ENCODE measurements at regions not wholly inside any gene's neighbourhood (a gene's known extent, or its start where the extent isn't known, plus 50 kb on each side); places are given as distances from the start of the nearest gene placed in this dataset.

DNA sequence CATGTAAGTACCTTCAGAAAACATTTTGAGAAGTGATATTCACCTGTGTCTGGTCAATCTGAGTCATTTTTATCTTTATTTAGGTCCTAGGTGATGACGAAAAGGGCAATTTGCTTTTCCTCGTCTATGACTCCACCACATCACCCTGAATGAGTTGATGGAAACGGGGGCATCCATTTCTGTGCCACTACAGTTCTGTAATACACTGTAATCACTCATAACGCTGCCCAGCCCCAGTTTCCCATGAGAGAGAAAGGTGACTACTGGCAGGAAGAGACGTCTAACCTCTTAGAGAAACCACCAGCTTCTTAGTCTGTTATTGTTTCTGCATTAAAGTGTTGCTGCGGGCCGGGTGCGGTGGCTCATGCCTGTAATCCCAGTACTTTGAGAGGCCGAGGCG is 205.3 kb upstream of the MKLN1 start:
- TF ChIP-seq, protein P1, sequence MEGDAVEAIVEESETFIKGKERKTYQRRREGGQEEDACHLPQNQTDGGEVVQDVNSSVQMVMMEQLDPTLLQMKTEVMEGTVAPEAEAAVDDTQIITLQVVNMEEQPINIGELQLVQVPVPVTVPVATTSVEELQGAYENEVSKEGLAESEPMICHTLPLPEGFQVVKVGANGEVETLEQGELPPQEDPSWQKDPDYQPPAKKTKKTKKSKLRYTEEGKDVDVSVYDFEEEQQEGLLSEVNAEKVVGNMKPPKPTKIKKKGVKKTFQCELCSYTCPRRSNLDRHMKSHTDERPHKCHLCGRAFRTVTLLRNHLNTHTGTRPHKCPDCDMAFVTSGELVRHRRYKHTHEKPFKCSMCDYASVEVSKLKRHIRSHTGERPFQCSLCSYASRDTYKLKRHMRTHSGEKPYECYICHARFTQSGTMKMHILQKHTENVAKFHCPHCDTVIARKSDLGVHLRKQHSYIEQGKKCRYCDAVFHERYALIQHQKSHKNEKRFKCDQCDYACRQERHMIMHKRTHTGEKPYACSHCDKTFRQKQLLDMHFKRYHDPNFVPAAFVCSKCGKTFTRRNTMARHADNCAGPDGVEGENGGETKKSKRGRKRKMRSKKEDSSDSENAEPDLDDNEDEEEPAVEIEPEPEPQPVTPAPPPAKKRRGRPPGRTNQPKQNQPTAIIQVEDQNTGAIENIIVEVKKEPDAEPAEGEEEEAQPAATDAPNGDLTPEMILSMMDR (conservative IDR thresholded peaks at IDR 0.05 in 1 of 2, IDR thresholded peaks at IDR 0.05 in 1 of 2; ENCODE audit: extremely low read depth in 1 of 2, insufficient read depth in 1 of 2, low read depth in 1 of 2, low read length in 2 of 2): no peak
- no peak for TF ChIP-seq EZH2 (IDR thresholded peaks at IDR 0.05; ENCODE audit: borderline replicate concordance, low read length)

Data from mammary epithelial cell (primary cell).